PC-3 (cell line): ENCODE measurements at regions not wholly inside any gene's neighbourhood (a gene's known extent, or its start where the extent isn't known, plus 50 kb on each side); places are given as distances from the start of the nearest gene placed in this dataset.

Experiments used
- EZH2phosphoT487 ChIP-seq: fragments of 300-600 bp; sonication (generic); IDR thresholded peaks from 2 replicates; pipeline ENCODE4 v1.6.1; 2018; ENCODE audit warnings: mild to moderate bottlenecking, antibody characterized with exemption, low read length, borderline replicate concordance
- TF ChIP-seq, protein P1 (sequence below): fragments of 300-600 bp; sonication (generic); conservative IDR thresholded peaks from 2 replicates; pipeline ENCODE4 v1.5.1; 2017; ENCODE audit warnings: antibody characterized with exemption, low read depth, mild to moderate bottlenecking, low read length

- TF ChIP-seq EZH2phosphoT487: no peak
- TF ChIP-seq, protein P1, sequence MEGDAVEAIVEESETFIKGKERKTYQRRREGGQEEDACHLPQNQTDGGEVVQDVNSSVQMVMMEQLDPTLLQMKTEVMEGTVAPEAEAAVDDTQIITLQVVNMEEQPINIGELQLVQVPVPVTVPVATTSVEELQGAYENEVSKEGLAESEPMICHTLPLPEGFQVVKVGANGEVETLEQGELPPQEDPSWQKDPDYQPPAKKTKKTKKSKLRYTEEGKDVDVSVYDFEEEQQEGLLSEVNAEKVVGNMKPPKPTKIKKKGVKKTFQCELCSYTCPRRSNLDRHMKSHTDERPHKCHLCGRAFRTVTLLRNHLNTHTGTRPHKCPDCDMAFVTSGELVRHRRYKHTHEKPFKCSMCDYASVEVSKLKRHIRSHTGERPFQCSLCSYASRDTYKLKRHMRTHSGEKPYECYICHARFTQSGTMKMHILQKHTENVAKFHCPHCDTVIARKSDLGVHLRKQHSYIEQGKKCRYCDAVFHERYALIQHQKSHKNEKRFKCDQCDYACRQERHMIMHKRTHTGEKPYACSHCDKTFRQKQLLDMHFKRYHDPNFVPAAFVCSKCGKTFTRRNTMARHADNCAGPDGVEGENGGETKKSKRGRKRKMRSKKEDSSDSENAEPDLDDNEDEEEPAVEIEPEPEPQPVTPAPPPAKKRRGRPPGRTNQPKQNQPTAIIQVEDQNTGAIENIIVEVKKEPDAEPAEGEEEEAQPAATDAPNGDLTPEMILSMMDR: no peak
Measured at GRCh38 chr11:23134627-23135026, 274.4 kb upstream of the CCDC179 start.
